ENCODE measurements at regions not wholly inside any gene's neighbourhood (a gene's known extent, or its start where the extent isn't known, plus 50 kb on each side); places are given as distances from the start of the nearest gene placed in this dataset.
"Not testable (repeated sequence)": the region's sequence is repeated elsewhere in the genome, so short reads cannot be mapped to it uniquely, and the experiment has no call there.

DNA sequence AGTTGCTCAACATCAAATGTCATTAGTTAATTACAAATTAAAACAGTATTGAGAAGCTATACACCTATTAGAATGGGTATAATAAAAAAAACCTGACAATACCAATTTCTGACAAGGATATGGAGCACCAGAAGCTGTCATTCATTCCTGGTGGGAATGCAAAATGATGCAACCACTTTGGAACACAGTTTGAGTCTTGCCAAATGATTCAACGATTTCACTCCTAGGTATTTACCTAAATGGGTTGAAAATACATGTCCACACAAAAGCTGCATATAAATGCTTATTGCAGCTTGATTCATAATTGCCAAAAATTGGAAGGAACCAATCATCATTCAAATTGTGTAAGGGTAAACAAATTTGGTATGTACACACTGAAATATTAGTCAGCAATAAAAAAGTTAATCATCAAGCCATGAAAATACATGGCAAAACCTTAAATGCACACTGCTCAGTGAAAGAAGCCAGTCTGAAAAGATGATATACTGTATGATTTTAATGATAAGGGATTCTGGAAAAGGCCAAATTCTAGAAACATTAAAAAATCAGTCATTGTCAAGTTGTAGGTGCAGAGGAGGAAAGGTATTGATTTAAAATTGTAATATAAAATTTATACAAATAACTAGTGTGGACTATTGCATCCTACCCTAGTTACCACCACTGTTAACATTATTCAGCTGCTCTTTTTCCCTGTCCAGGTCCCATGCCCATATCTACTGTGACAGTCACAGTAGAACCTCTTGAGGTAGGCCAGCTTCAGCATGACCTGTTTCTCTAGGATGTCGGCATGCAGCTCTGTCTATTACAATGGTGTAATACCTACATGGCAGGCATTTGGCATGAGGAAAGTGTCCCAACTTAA is 356.4 kb upstream of the SPATA31A3 start:
- H3K4me1 ChIP-seq (ENCODE audit: insufficient read depth); H3K79me2 ChIP-seq; H3K4me2 ChIP-seq; H3K9me2 ChIP-seq (replicated peaks; ENCODE audit: insufficient read depth); H3K27ac ChIP-seq; DNase-seq (ENCODE audit: low spot score); H4K20me1 ChIP-seq (ENCODE audit: insufficient read depth, poor library complexity, severe bottlenecking); H3K9me3 ChIP-seq (ENCODE audit: low read depth); H3K27me3 ChIP-seq; H2AFZ ChIP-seq; H3K36me3 ChIP-seq (replicated peaks; ENCODE audit: insufficient read depth, low read depth); H3K4me3 ChIP-seq: not testable (repeated sequence)
- WGBS (ENCODE audit: low lambda C conversion rate, missing lambda C conversion rate), result no CpG with 5 or more reads among the region's 2 CpGs

DNA sequence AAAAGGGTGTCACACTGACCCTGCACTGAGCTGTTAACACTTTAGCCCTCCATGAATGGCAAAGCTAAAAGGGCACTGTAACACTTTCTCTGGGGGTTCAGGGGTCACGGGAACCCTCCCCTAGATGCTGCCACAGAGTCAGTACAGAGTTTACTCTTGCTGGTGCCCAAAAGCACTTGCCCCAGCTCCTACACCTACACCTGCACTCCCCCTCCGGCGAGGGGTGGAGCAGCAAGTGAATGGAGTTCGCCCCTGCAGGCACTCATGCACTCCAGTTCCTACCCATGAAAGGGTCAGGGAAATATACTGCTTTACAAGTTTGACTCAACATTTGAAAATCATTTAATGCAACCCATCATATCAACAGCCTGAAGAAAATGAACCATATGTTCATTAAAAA is 355.7 kb upstream of the SPATA31A3 start:
- not testable (repeated sequence) for H3K4me2 ChIP-seq; H3K27me3 ChIP-seq; H2AFZ ChIP-seq; H3K9me3 ChIP-seq (ENCODE audit: low read depth); H4K20me1 ChIP-seq (ENCODE audit: insufficient read depth, poor library complexity, severe bottlenecking); H3K4me1 ChIP-seq (ENCODE audit: insufficient read depth); H3K36me3 ChIP-seq (replicated peaks; ENCODE audit: insufficient read depth, low read depth); H3K27ac ChIP-seq; H3K4me3 ChIP-seq; H3K79me2 ChIP-seq; DNase-seq (ENCODE audit: low spot score); H3K9me2 ChIP-seq (replicated peaks; ENCODE audit: insufficient read depth)
- 83% methylated on average over 1 of the region's 4 CpGs for WGBS (ENCODE audit: low lambda C conversion rate, missing lambda C conversion rate)

DNA sequence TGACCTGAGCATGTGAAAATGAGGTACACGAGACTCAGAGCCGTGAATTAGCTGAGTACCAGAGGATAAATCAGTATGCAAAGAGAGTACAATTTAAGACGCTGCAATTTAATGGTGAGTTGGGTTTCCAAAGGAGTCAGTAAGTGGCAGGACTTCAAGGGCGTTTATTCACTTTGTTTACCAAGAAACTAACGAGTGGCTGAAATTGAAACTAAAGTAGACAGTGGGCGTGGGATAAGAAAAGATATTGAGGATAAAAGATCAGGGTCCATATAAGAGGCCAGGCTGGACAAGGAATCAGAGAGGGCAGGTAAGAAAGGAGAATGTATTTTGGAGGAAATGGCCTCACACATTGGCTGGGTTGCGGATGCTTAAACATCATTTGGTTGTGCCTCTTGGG is 346.9 kb upstream of the SPATA31A3 start:
- H3K79me2 ChIP-seq, result not testable (repeated sequence)
- WGBS (ENCODE audit: low lambda C conversion rate, missing lambda C conversion rate), result no CpG with 5 or more reads among the region's 7 CpGs

DNA sequence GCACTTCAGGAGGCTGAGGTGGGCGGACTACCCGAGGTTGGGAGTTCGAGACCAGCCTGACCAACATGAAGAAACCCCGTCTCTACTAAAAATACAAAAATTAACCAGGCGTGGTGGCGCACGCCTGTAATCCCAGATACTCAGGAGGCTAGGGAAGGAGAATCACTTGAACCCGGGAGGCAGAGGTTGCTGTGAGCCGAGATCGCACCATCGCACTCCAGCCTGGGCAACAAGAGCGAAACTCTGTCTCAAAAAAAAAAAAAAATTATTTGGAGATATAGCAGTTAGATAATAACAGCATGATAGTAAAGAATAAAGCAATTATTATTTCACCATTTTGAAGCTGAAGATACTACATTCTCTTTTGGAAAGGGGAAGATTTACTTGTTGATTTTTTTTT is 345.9 kb upstream of the SPATA31A3 start:
- H4K20me1 ChIP-seq (ENCODE audit: insufficient read depth, poor library complexity, severe bottlenecking); H3K4me3 ChIP-seq; H3K4me1 ChIP-seq (ENCODE audit: insufficient read depth); H3K4me2 ChIP-seq; H3K36me3 ChIP-seq (replicated peaks; ENCODE audit: insufficient read depth, low read depth); DNase-seq (ENCODE audit: low spot score); H3K9me3 ChIP-seq (ENCODE audit: low read depth); H3K27ac ChIP-seq; H3K79me2 ChIP-seq; H3K9me2 ChIP-seq (replicated peaks; ENCODE audit: insufficient read depth); H3K27me3 ChIP-seq; H2AFZ ChIP-seq: not testable (repeated sequence)
- WGBS (ENCODE audit: low lambda C conversion rate, missing lambda C conversion rate), result 88% methylated on average over 9 of the region's 12 CpGs

More for the DNA sequence above, 346.9 kb upstream of the SPATA31A3 start:
- H3K36me3 ChIP-seq (replicated peaks; ENCODE audit: insufficient read depth, low read depth); H3K4me3 ChIP-seq; H2AFZ ChIP-seq; H4K20me1 ChIP-seq (ENCODE audit: insufficient read depth, poor library complexity, severe bottlenecking); DNase-seq (ENCODE audit: low spot score); H3K4me2 ChIP-seq; H3K9me3 ChIP-seq (ENCODE audit: low read depth); H3K9me2 ChIP-seq (replicated peaks; ENCODE audit: insufficient read depth); H3K4me1 ChIP-seq (ENCODE audit: insufficient read depth); H3K27me3 ChIP-seq; H3K27ac ChIP-seq: not testable (repeated sequence)

DNA sequence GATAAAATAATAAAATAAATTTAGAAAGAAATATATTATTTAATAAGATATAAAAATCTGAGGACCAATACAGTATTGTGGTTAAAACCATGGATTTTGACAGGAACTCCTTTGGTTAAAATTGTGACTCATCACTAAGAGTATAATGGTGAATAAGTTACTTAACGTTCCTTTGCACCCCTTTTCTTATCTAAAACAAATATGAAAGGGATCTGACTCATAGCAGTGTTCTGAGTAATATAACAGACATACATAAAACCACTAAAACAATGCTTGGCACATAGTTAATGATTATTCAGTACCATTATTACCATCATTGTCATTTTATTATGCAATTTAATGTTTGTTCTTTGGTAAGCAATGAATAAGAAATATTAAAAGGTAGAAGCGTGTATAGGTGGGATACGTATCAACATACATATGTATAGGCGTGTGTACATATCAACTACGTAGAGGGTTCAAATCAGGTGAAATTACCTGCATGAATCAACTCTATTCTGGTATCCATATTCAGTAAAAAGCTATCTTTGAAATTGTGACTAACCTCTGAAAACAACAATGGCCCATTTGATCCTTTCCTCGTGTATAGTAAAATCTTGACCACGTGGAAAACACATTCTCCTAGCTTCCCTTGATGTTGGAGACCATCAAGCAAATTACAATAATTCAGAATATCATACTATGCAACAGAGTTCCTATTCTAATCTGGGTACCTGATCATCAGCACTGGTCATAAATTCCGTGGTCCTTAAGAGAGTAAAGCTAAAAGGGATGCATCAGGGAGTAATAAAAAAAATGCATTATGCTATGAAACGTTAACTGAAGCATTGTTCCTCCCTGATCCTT is 342.6 kb upstream of the SPATA31A3 start:
- DNase-seq (ENCODE audit: low spot score); H3K27ac ChIP-seq; H4K20me1 ChIP-seq (ENCODE audit: insufficient read depth, poor library complexity, severe bottlenecking); H3K9me3 ChIP-seq (ENCODE audit: low read depth); H3K27me3 ChIP-seq; H3K4me3 ChIP-seq; H3K79me2 ChIP-seq; H2AFZ ChIP-seq; H3K9me2 ChIP-seq (replicated peaks; ENCODE audit: insufficient read depth); H3K36me3 ChIP-seq (replicated peaks; ENCODE audit: insufficient read depth, low read depth); H3K4me1 ChIP-seq (ENCODE audit: insufficient read depth); H3K4me2 ChIP-seq: not testable (repeated sequence)
- WGBS (ENCODE audit: low lambda C conversion rate, missing lambda C conversion rate), result no CpG with 5 or more reads among the region's 9 CpGs

DNA sequence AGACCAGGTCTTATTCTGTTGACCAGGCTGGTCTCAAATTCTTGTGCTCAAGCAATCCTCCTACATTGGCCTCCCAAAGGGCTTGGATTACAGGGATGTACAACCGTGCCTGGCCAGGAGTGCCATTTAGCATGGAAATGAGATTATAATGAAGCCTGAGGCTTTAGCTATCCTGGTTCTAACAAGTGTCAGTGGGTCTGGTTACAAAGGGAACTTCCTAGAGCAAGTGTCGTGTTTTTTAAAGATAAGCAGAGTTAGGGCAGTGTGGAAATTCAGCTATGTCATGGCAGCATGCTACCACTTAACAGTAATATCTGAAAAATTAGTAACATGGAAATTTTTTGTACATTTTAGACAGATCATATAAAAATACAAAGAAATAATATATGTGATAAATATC is 339.3 kb upstream of the SPATA31A3 start:
- not testable (repeated sequence) for H3K79me2 ChIP-seq; H3K4me2 ChIP-seq; H3K27me3 ChIP-seq; H3K4me3 ChIP-seq; H3K9me3 ChIP-seq (ENCODE audit: low read depth); H3K27ac ChIP-seq; H3K4me1 ChIP-seq (ENCODE audit: insufficient read depth); H3K9me2 ChIP-seq (replicated peaks; ENCODE audit: insufficient read depth); DNase-seq (ENCODE audit: low spot score); H3K36me3 ChIP-seq (replicated peaks; ENCODE audit: insufficient read depth, low read depth); H2AFZ ChIP-seq; H4K20me1 ChIP-seq (ENCODE audit: insufficient read depth, poor library complexity, severe bottlenecking)
- no CpG with 5 or more reads among the region's 2 CpGs for WGBS (ENCODE audit: low lambda C conversion rate, missing lambda C conversion rate)

DNA sequence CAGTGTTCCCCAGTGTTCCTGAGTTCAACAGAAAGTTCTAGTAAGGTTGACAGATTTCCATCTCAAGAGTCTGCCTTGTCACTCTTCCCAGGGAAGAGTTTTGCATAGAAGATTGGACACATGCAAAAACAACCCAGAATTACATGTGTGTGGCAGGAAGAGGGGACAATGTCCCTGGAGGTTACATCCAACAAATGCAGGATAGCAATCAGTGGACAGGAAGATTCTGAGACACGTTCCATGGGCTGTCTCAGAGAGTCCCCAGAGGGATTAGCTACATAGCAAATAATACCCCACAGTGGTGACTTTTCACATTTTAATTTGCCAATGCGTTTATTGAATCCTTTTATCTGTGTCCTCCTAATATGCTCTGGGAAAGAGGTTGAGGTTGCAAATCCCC is 321.1 kb upstream of the SPATA31A3 start:
- not testable (repeated sequence) for H3K4me2 ChIP-seq; H3K4me1 ChIP-seq (ENCODE audit: insufficient read depth); H3K9me2 ChIP-seq (replicated peaks; ENCODE audit: insufficient read depth); H3K27me3 ChIP-seq; H3K4me3 ChIP-seq; H3K27ac ChIP-seq; H3K79me2 ChIP-seq; H4K20me1 ChIP-seq (ENCODE audit: insufficient read depth, poor library complexity, severe bottlenecking); H3K9me3 ChIP-seq (ENCODE audit: low read depth); H3K36me3 ChIP-seq (replicated peaks; ENCODE audit: insufficient read depth, low read depth); H2AFZ ChIP-seq; DNase-seq (ENCODE audit: low spot score)
- no CpG with 5 or more reads among the region's 2 CpGs for WGBS (ENCODE audit: low lambda C conversion rate, missing lambda C conversion rate)

DNA sequence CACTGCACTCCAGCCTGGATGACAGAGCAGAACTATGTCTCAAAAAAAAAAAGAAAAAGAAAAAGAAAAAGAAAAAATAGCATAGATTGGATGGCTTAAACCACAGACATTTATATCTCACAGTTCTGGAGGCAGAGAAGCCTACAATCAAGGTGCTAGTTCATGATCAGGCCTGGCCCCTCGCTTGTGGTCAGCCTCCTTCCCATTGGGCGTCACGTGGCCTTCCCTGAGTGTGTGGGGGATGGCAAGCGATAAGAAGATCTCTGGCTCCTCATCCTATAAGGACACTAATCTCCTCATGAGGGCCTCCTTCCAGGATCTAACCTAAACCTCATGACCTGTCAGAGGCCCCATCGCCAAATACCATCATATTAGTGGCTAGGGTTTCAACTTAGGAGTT is 320.2 kb upstream of the SPATA31A3 start:
- not testable (repeated sequence) for H3K4me1 ChIP-seq (ENCODE audit: insufficient read depth); H3K4me2 ChIP-seq; H2AFZ ChIP-seq; H3K27me3 ChIP-seq; H3K36me3 ChIP-seq (replicated peaks; ENCODE audit: insufficient read depth, low read depth); H3K9me2 ChIP-seq (replicated peaks; ENCODE audit: insufficient read depth); H3K27ac ChIP-seq; H3K79me2 ChIP-seq; H3K4me3 ChIP-seq; H4K20me1 ChIP-seq (ENCODE audit: insufficient read depth, poor library complexity, severe bottlenecking); H3K9me3 ChIP-seq (ENCODE audit: low read depth); DNase-seq (ENCODE audit: low spot score)
- no CpG with 5 or more reads among the region's 5 CpGs for WGBS (ENCODE audit: low lambda C conversion rate, missing lambda C conversion rate)

DNA sequence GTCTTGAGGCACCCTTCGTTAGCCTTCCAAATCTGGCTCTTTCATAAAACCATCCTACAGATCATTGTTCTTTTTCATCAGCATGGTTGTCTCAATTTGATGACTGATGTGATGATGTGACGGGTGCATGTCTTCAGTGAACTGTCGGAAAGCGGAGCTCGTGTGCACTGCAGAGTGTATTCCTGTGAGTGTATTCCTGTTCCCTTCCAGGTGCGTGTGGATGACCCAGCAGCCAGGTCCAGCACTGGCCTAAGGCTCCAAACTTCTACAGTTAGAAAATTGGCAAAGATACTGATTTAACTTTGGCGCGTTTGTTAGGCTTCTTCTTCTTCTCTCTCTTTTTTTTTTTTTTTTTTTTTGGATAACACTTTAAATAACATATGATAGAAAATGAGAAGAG is 314.8 kb upstream of the SPATA31A3 start:
- DNase-seq (ENCODE audit: low spot score); H3K4me1 ChIP-seq (ENCODE audit: insufficient read depth); H2AFZ ChIP-seq; H3K4me2 ChIP-seq; H3K27me3 ChIP-seq; H3K9me3 ChIP-seq (ENCODE audit: low read depth); H3K36me3 ChIP-seq (replicated peaks; ENCODE audit: insufficient read depth, low read depth); H3K79me2 ChIP-seq; H3K9me2 ChIP-seq (replicated peaks; ENCODE audit: insufficient read depth); H4K20me1 ChIP-seq (ENCODE audit: insufficient read depth, poor library complexity, severe bottlenecking); H3K27ac ChIP-seq; H3K4me3 ChIP-seq: not testable (repeated sequence)
- WGBS (ENCODE audit: low lambda C conversion rate, missing lambda C conversion rate), result no CpG with 5 or more reads among the region's 8 CpGs
